Left lung (tissue), 4 donors: ENCODE measurements at regions not wholly inside any gene's neighbourhood (a gene's known extent, or its start where the extent isn't known, plus 50 kb on each side); places are given as distances from the start of the nearest gene placed in this dataset.

Experiments used
- ATAC-seq: fragments of 200-7000 bp; cut with Tn5 transposase; one replicate; pipeline ENCODE4 v1.9.1; 2020; ENCODE audit warnings: moderate library complexity
- DNase-seq, 4 donors: peaks; one replicate each; pipeline ENCODE4 v3.0.0-alpha.2; 2013 to 2020
- H3K27ac ChIP-seq, 2 donors: fragments of 200-600 bp; sonication (generic) in 1 of 2; one replicate each; pipeline versions ENCODE4 v1.5.0 to v1.8.0; 2020 to 2021
- H3K27me3 ChIP-seq, 2 donors: fragments of 200-600 bp; sonication (generic) in 1 of 2; one replicate each; pipeline versions ENCODE4 v1.5.0 to v1.8.0; 2020 to 2021
- H3K36me3 ChIP-seq, 2 donors: fragments of 200-600 bp; sonication (generic) in 1 of 2; one replicate each; pipeline versions ENCODE4 v1.5.0 to v1.8.0; 2020 to 2021
- H3K4me1 ChIP-seq, 2 donors: fragments of 200-600 bp; one replicate each; pipeline ENCODE4 v1.8.0; 2021
- H3K4me3 ChIP-seq, 2 donors: fragments of 200-600 bp; sonication (generic) in 1 of 2; one replicate each; pipeline versions ENCODE4 v1.5.0 to v1.8.0; 2020 to 2021; ENCODE audit warnings: mild to moderate bottlenecking in 1 of 2
- H3K9me3 ChIP-seq, 2 donors: fragments of 200-600 bp; sonication (generic) in 1 of 2; one replicate each; pipeline versions ENCODE4 v1.5.0 to v1.8.0; 2020 to 2021
- intact Hi-C, 2 donors: fragments of 100-400 bp; cut with DNase I; formaldehyde crosslinking; loops; one replicate each; pipeline versions ENCODE4 v1.11.2 to v1.14.2; 2022
- TF ChIP-seq, protein P1 (sequence below), 2 donors: fragments of 200-600 bp; sonication (generic) in 1 of 2; IDR thresholded peaks; one replicate each; pipeline versions ENCODE4 v1.5.0 to v1.8.0; 2021; ENCODE audit warnings: antibody characterized with exemption in 2 of 2
- donor health status: DM: no; HTN: yes; CAD: no.
- donor health status: DM: no; HTN: no; CAD: no.

DNA sequence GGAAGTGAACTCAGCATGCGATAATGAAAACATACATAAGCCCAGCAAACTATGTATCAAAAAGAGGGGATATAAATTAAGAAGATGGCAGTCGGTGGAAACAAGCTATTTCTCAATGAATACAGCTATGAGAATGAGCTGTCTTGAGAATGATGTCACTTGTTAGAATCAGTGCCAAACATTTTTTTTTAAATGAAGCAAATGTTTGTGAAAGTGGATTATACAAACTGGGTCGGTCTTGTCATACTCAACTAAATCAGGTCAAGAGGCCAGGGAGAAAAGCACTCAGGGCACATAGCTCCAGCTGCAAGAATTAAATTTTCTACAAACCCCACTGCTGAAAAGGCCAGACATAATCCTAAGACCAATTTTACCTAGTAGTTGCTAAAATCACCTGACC is 1048.4 kb downstream of the SLITRK1 start:
- H3K27me3 ChIP-seq, result no peaks in the 10 kb centered on the region
- H3K36me3 ChIP-seq, result no peaks in the 10 kb centered on the region
- TF ChIP-seq, protein P1, sequence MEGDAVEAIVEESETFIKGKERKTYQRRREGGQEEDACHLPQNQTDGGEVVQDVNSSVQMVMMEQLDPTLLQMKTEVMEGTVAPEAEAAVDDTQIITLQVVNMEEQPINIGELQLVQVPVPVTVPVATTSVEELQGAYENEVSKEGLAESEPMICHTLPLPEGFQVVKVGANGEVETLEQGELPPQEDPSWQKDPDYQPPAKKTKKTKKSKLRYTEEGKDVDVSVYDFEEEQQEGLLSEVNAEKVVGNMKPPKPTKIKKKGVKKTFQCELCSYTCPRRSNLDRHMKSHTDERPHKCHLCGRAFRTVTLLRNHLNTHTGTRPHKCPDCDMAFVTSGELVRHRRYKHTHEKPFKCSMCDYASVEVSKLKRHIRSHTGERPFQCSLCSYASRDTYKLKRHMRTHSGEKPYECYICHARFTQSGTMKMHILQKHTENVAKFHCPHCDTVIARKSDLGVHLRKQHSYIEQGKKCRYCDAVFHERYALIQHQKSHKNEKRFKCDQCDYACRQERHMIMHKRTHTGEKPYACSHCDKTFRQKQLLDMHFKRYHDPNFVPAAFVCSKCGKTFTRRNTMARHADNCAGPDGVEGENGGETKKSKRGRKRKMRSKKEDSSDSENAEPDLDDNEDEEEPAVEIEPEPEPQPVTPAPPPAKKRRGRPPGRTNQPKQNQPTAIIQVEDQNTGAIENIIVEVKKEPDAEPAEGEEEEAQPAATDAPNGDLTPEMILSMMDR (IDR thresholded peaks at IDR 0.05), result no peak
- intact Hi-C loops, result no loop called here
- H3K27ac ChIP-seq, result no peak overlapping the region
- DNase-seq (peak in 2 of 4 donors; percentile 8 to 17), ATAC-seq (no peak)
- H3K9me3 ChIP-seq, result peaks cover 0 to 3% of the 10 kb centered on the region in 2 donors
- no peaks in the 10 kb centered on the region for H3K4me1 ChIP-seq
- no peak overlapping the region for H3K4me3 ChIP-seq

DNA sequence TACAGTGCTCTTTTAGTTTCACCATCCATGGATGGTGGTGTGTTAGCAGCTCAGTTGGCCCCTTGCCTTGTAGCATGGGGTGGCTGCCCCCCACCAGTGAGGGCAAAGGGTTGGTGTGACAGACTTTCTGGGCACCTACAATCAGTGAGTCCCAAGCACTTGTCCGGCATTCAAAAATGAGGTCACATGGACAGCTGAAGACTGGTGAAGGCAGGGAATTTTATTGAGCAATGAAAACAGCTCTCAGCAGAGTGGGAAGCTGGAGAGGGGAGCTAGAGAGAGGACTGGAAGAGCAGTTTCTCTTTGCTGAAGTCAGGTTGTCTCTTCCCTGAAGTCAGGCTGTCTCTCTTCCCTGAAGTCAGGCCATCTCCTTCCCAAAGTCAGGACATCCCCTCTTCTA is 1053.2 kb downstream of the SLITRK1 start:
- no peak overlapping the region for H3K27ac ChIP-seq
- ATAC-seq (no peak), DNase-seq (no peak)
- H3K4me3 ChIP-seq, result no peak overlapping the region
- intact Hi-C loops, result no loop called here
- TF ChIP-seq, protein P1 (IDR thresholded peaks at IDR 0.05), result no peak
- H3K36me3 ChIP-seq, result no peaks in the 10 kb centered on the region
- H3K9me3 ChIP-seq, result peaks cover 0 to 3% of the 10 kb centered on the region in 2 donors
- H3K4me1 ChIP-seq, result no peaks in the 10 kb centered on the region
- no peaks in the 10 kb centered on the region for H3K27me3 ChIP-seq

DNA sequence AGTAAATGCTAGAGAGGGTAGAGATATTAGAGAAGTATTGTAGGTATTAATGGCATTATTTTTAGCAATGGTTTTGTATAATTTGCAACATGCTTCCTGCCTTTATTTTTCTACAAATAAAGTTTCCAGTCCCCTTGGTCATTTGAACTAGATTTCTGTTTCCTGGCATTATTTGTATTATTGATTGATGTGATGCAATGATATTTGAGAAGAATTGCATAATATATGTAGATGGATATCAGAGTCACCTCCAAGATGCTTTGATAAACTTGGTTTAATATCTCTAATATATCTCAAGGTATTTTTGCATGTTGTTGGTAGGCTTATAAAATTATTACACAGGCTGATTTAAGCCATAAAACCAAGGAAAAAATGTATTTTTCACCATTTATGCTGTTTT is 1054.5 kb downstream of the SLITRK1 start:
- intact Hi-C loops, result no loop called here
- no peak for DNase-seq
- H3K4me3 ChIP-seq, result no peak overlapping the region
- no peak overlapping the region for H3K27ac ChIP-seq
- TF ChIP-seq, protein P1 (IDR thresholded peaks at IDR 0.05), result no peak
- no peaks in the 10 kb centered on the region for H3K36me3 ChIP-seq
- no peaks in the 10 kb centered on the region for H3K27me3 ChIP-seq
- no peak for ATAC-seq
- peaks cover 3% of the 10 kb centered on the region in 2 donors for H3K9me3 ChIP-seq
- no peaks in the 10 kb centered on the region for H3K4me1 ChIP-seq

DNA sequence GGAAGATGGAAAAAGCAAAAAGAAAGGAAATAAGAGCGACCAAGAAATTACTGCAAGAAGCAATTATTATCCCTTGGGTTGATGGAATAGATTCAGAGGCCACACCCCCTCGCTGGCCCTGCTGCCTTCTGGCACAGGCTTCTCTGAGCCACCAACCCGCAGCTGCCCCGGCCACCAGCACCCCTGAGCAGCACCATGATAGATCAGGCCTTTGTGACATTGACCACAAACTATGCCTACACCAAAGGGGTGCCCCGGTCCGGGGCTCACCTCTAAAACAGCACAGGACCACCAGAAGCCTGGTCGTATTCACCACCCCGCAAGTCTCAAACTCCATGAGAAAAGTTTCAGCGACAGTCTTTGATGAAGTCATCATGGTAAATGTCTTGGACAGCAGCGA is 1059.3 kb downstream of the SLITRK1 start:
- TF ChIP-seq, protein P1 (IDR thresholded peaks at IDR 0.05), result no peak
- no peaks in the 10 kb centered on the region for H3K4me1 ChIP-seq
- peak in 1 of 4 donors; percentile 22 for DNase-seq
- H3K9me3 ChIP-seq, result peaks cover 0 to 3% of the 10 kb centered on the region in 2 donors
- H3K27me3 ChIP-seq, result no peaks in the 10 kb centered on the region
- no peak overlapping the region for H3K4me3 ChIP-seq
- H3K36me3 ChIP-seq, result no peaks in the 10 kb centered on the region
- no peak overlapping the region for H3K27ac ChIP-seq
- no peak for ATAC-seq
- intact Hi-C loops, result no loop called here

DNA sequence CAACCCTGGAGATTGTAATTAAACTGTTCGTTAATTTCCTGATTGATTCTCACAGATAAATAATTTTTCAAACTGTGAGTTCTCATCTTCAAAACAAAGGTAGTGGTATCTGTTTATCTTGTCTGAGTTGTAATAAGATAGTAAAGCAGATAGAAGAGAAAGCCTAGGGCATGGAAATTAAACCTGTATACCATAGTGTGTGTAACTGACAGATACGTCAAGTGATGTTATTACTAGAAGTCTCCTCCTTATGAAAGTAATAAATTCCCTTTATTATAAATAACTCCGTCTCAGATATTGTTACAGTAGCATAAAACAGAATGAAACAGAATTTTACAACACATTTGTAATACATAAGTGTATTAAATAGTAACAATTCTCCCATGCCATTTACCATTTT is 1065.1 kb downstream of the SLITRK1 start:
- Histone ChIP-seq H3K27ac (no peak overlapping the region), H3K4me3 (no peak overlapping the region), H3K9me3 (peaks cover 0 to 15% of the 10 kb centered on the region in 2 donors), H3K36me3 (no peaks in the 10 kb centered on the region), H3K27me3 (no peaks in the 10 kb centered on the region), H3K4me1 (no peaks in the 10 kb centered on the region)
- intact Hi-C loops, result no loop called here
- no peak for ATAC-seq
- TF ChIP-seq, protein P1 (IDR thresholded peaks at IDR 0.05), result no peak
- no peak for DNase-seq
